HG02798 (cell line): ENCODE measurements at regions not wholly inside any gene's neighbourhood (a gene's known extent, or its start where the extent isn't known, plus 50 kb on each side); places are given as distances from the start of the nearest gene placed in this dataset.

Experiments used
- ATAC-seq: cut with Tn5 transposase; IDR thresholded peaks from one replicate; pipeline ENCODE4 v1.9.1; 2021; ENCODE audit warnings: mild to moderate bottlenecking; ENCODE audit not compliant: unreplicated experiment, poor library complexity

DNA sequence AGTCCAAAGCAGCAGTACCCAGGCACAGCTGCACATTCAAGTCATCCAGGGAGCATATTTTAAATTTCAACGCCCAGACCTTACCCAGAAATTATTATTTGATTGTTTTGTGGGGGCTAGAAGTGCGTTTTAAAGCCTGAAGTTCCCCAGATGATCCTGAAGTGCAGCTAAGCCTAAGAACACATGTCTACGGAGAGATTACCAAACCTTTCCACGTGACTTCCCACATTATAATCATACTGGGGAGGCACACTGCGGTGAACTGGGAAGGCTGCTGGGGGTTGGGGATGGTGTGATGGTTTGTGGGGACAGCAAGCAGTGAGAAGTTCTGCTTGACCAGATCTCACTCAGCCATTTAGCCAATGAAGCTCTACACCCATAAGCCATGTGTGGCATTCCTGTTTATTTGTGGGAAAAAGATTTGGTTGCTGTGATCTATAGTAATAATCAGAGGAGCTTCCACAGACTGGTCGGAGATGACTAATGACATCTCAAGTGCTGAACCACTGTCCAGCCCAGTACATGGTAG lies 93.4 kb upstream of the CDH6 start:
- no peak for ATAC-seq

DNA sequence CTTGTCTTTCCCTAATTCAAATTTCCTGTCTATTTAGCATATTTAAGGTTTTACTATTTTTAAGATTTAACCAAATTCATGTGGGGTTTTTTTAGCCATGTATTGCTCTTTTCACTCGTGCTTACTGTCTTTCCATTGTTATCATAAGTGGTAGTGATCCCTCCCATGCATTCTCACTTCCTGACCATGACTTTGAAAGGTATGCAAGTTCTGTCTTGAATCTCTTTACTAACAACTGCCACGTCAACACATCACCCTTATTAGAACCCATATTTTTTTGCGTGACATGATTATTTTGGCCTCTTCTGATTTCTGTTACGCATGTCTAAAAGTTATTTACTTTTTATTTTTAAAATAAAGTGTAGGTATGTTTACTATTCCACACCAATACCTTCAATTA lies 94.7 kb upstream of the CDH6 start:
- no peak for ATAC-seq

DNA sequence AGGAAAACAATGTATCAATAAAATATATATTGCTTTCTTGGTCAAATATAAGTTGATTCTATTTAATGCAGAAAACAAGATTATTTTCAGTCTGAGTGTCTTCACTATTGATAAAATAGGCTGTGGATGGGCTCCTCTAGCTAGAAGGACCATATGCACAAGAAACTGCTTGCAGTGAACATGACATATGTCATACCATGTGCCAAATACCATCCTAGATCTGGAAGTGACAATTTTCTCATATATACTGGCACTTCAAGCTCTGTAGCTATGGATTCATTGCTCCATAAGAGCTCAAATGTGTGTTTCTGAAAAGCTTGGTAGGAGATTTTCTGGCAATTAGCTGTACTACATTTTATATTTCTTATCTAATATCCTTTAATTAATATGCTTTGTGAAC lies 95.6 kb upstream of the CDH6 start:
- ATAC-seq = no peak

DNA sequence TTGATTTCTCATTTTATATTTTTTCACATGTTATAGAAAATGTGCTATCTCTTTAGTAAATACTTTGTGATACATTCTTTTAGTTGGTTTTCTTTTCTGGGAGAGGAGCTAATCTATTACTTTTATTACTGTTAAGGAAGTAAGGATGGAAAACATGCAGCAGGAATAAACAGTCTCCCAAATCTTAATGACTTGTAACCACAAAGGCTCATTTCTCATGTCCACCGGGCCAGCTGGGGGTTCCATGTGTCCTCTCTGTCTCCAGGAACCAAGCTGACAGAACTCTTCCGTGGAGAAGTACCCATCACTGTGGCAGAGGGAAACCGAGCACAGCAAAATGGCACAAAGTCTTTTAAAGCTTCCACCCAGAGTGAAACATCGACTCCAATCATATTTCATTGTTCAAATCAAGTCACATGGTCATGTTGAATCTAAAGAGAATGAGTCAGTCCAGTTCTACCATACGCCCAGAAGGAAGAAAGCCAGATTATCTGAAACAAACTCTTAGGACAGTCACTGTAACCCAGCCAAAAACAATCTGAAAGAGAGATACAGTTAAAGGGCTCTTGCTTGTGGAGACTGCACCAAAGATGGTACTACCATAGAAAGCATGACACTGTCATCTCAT lies 97.1 kb upstream of the CDH6 start:
- no peak for ATAC-seq

DNA sequence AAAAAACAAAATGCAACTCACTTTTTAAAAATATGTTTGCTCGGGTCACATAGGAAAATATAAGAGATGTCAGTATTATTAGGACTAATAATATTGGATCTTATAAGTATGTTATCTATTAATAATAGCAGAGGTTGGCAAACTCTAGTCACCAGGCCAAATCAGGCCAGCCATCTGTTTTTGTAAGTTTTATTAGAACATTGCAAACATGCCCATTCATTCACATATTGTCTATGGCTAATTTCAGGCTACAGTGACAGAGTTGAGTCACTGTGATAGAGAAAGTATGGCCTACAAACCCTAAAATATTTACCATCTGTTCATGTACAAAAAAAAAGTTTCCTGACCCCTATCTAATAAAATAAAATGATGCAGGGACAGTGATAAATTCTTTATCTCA lies 97.7 kb upstream of the CDH6 start:
- ATAC-seq = no peak

DNA sequence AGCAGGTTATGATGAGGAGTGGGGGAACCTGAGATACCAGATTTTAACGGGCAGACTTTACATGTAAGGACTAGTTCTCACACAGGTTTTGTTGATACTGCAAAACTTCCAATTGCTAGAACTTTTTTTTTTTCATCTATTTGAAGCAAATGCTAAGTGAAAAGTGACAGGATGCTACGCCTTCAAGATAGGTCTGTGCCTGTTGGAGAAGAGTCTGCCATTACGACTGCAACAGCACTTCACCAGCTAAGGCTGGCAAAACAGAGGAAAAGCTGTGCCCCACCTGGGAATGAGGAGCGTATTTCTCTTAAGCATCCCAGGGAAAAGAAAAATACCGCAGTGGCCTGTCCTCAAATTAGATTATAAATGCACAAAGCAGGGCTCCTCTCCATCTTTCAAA lies 102.0 kb upstream of the CDH6 start:
- no peak for ATAC-seq

DNA sequence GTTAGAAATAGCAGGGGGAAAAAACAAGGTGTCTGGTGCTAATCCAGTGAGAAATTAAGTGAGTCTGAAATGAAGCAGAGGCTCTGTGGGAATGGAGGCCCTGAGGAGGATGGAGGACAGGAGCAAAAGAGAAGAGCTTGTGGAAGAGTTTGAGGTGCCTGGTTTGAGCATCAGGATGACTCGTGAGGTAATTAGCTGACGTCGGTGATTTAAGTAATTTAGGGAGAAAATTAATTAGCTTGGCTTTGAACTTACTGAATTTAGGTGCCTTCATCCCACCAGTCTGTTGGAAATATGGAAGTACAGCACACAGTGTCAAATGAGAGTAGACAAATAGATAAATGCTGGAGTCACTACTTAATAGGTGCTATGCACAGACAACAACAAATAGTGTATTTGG lies 103.0 kb upstream of the CDH6 start:
- no peak for ATAC-seq

DNA sequence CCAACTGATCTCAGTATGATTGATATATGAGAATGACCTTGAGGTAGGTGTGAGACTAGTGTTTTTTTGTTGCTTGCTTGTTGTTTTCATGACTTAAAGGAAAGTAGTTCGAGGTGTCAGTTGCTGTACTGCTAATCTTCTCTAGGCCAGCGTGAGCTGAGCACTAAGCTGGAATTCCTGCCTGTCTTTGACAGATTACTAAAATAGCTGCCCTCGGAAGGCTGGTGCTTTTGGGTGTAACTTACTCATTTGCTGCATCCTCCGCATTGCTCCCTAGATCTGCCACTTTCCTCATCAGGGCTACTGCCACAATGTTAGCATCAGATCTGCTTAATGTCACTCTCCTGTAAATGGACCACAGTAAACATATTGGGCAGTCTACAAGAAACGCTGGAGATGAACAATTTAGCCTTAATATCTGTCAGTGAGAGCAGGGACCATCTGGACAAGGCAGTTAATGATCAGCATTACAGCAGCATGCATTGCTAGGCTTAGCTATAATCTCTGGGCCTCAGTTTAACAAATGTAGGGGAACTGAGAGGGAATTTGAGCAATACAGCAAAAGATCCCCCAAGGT lies 106.6 kb upstream of the CDH6 start:
- ATAC-seq = no peak

DNA sequence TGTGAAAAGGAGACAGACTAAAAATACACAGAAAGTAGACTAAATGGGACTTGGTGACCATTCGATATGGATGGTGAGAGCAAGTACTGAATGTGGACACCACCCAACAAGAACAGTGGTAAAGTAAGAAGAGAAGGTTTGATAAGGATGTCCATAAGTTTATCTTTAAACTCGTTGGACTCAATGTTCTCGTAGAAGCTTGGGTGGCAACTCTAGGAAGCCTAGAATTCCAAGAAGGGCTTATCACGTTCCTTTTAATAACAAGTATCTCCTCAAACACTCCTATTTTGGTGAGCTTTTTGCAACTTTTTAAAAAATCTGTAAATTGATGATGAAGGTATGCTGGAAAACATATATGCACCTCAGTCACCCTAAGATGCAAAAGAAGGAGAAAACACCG lies 108.6 kb upstream of the CDH6 start:
- no peak for ATAC-seq

DNA sequence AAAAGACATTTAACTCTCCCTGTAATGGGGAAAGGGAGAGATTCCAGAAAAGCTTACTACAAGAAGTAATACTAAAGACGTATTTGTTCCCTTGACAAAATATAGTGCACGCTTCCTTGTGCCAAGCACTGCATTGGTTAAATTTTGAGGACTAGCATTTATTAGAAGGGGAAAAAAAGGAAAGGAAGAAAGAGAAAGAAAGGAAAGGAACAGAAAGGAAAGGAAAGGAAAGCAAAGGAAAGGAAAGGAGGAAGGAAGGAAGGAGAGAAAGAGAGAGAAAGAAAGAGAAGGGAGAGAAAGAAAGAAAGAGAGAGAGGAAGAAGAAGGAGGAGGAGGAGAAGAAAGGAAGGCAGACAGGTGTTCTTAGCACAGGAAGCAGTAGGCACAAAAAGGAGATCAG lies 110.1 kb upstream of the CDH6 start:
- no peak for ATAC-seq

DNA sequence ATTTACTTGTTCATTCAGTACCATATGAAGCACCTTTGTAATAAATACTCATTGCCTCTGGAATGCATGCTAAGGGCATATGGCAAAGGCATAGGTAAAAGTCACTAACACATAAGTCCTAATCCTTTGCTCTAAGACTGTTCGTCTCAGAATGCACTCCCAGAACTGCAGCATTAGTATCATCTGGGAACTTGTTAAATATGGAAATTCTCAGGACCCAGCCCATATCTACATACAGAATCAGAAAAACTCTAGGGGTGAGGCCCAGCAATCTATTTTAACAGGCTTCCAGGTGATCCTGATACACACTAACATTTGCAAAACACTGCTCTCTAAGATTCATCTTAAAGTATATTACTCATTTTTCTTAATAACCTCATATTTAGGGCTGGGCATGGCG lies 113.8 kb upstream of the CDH6 start:
- no peak for ATAC-seq

DNA sequence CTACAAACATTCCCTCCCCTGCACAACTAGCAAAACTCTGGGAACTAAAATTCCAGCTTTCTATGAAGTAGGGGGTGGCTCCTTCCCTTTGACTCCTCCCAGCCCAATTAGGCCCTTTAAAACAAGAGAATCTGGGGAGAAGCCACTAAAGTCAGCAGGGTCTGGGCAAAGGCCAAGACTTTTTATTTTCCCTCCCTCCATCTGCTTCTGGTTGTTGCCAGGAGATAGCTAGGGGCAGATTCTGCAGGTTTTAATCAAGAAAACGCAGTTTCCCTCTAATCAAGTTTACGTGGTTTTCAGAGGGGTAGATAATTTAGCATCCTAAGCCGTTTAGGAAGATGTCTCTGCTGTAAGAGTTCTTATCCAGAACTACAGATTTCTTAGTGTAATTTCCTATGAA lies 114.5 kb upstream of the CDH6 start:
- no peak for ATAC-seq

DNA sequence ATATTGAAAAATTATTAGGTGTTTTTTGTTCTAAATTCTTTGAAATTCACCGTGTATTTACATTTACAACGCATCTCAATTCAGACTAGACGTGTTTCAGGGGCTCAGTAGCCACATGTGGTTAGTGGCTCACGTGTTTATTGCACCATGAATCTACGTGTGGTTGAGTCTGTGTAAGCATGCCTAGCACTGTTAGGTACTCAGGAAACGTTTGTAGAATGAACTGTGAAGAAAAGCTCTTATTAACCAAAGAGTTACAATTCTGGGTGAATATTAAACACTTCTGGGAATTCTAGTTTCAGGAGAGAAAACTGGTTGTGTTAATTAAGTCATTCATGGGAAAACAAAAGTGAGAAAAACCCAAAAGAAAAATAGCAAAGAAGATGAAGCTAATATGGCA lies 117.5 kb upstream of the CDH6 start:
- no peak for ATAC-seq

DNA sequence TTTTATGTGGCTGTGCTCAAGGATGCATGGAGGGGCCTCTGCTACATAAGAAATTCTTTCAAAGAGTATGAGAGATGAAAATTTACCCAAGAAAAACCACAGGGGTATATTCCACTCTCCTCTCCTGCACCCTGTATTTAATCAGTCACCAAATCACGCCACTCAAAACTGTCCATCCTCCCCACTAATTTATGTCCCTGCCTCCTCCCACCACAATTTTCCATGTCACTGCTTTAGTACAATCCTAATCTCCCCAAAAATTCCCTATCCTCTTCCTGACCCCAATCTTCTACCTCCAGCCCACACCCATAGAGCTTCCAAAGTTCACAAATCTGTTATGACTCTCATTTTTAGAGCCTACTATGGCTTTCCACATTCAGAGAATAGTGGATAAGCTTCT lies 125.2 kb upstream of the CDH6 start:
- ATAC-seq = no peak

DNA sequence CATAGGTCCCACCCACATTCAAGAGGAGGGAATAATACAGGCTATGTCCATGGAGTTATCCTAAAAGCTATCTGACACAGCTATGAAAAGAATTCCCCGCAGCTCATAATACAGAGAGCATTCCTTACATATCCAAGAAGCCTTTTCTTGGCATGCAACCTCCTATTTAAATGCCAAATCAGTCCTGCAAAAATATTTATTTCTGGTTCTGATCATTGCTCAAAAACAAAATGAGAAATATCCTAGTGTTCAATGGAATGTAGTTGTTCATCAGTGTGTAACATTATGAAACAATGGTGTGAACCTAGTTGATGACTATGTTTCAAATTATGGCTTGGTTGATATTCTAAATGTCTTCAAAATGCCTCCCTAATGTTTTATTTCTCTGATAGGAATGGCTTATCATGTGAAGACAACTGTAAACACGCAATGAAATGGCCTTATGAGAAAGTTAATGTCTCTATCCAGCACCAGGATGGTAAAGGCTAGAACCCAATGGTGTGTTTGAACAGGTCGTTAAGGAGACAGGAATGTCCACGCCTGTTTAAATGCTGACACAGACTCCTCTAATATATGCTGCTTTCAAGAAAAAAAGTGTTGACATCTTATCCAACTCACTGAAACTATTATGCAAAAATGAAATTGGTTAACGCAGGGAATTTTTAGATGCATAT lies 126.7 kb upstream of the CDH6 start:
- no peak for ATAC-seq

DNA sequence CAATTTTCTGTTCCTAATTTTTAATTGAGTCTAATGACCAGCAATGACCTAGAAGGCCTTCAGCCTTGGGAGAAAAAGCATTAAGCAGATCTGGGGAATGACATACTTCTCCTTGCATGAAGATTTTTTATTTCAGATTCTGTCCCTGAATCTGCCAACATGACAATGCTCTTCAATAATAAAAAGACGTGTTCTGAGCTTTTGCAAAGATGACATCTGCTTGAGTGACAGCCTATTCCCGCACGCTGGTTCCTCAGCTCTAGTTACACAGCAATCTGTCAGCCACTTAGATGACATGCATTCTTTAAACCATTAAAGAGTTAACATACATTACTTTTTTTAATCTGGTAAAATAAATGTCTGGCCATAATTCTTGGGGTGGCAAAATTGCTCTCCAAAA lies 129.3 kb upstream of the CDH6 start:
- ATAC-seq = no peak

DNA sequence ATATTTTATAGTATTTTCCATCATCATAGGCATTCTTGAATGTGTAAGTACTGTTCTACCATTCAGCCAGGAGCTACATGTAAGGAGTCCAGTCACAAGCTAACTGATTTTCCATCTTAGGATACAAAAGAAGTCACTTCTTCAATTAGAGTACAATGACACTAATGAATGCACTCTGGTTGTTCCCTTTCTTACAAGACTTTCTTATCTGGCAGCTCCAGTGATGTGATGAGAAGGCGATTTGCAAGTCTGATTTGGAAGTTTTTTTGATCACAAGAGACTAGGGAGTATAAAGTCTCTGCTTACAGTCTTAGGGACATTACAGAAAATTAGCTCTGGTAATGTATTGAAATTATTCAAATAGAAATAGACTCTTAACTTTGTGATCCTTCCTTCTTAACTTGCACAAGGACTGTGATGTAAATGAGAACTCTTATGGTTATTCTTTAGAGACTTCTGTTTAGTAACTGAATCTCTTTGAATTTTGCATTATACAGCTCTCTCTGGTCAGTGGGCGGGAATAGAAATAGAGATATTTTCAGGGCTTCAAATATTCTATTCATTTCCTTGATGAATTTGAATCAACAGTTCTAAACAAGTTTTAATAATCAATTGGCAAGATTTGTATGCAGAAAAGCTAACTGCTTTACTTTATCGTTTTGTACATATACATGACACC lies 130.4 kb upstream of the CDH6 start:
- ATAC-seq = no peak

DNA sequence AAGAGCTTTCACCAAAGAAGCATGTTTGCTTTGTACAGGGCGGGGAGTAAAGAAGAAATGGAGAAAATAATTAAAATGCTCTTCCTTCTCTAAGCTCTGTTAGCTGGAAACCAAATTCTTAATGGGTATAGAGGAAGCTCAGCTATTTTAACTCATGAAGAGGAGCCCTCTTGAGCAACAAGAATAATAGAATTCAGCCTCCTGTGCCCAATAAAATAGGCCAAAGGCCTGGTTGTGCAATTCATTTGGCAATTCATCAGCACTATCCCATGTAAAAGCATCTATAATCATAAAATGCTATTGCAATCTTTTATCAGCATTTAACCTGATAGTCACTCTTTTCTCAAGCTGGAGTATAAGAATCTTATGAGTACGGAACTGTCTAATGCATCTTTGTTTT lies 133.6 kb upstream of the CDH6 start:
- ATAC-seq = no peak

DNA sequence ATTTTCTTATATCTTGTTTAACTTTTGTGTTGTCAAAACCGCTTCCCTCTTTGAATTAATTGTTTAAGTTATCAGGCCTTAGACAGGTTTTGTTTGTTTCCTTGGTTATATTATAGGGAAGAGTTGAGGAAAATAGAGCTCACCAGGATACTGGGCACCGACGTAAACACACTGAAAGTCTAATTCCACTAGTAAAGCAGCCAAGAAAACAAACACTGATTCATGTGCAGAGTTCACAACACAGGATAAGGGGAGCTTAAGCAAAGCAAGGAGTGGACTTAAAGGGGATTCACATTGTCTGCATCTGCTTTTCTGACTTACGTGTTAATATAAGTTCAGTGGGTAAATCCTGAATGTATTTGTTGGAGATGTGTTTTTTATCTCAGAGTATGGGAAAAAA lies 139.0 kb upstream of the CDH6 start:
- ATAC-seq = no peak

DNA sequence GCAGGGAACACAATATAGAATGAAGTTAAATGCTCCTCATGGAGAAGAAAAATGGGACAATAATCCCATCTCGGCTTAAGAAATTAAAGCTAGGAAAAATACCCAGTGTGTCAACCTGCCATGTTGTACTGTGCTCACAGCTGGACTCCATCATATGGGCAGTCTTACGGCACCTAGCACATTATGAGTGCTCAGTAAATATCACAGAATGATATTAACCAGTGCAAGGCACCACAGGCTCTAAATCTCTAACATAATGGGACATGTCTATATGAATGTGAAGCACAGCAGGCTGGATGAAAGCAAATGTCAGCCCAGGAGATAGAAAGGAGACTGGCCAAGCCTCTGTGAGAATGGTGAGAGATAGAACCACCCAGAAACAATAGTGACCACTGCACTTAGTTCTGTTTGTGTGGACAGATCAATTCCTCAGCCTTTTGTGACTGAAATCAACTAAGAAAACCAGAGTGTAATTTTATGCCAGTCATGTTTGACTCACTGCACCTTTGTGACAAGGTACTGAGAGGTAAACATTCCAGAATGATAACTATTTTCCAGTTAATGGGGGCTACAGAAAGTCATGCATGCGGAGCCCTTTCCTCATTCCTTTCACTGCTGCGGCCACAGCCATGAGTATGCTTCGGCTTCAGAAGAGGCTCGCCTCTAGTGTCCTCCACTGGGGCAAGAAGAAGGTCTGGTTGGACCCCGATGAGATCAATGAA lies 140.4 kb upstream of the CDH6 start:
- ATAC-seq = no peak

DNA sequence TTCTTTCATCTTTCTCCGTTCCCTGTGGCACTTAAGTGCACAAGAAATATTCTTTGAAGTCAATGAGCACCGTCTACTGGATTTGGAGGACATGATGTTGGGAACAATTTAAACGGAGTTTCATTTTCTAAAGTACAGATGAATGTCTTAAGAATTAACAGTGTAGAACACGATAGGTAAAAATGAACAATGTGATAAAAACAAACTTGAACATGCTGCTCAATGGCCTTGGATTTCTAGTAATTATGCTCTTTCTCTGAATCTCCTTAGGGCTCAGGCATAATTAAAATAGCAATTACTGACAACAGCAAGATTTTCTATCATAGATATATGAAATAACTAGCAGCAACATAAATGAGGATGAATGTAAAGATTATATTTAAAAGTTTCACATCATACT lies 142.2 kb upstream of the CDH6 start:
- ATAC-seq = no peak
